NCI-H2227 (cell line): ENCODE measurements at regions not wholly inside any gene's neighbourhood (a gene's known extent, or its start where the extent isn't known, plus 50 kb on each side); places are given as distances from the start of the nearest gene placed in this dataset.
A peak's percentile ranks its signal among the peaks of the same experiment; 100 is the strongest.

Source experiments
- DNase-seq: peaks from one replicate; lab custom pipeline; 2025; ENCODE audit not compliant: unreplicated experiment; lab: John Stamatoyannopoulos, UW

- no peak for DNase-seq
Observed at GRCh38 chr2:144683966-144684365, 164.0 kb upstream of the ZEB2 start.

- no peak for DNase-seq
Observed at GRCh38 chr2:144683107-144683753, 163.3 kb upstream of the ZEB2 start.

GRCh38 chr2:144682248-144682647 lies 162.3 kb upstream of the ZEB2 start:
- DNase-seq = no peak

- DNase-seq = no peak
Observed at GRCh38 chr2:144681389-144681788, 161.5 kb upstream of the ZEB2 start.

GRCh38 chr2:144679942-144680341 lies 160.0 kb upstream of the ZEB2 start:
- peak; percentile 17 for DNase-seq

- no peak for DNase-seq
Observed at GRCh38 chr2:144678736-144679135, 158.8 kb upstream of the ZEB2 start.

GRCh38 chr2:144675731-144676130 lies 155.8 kb upstream of the ZEB2 start:
- no peak for DNase-seq

GRCh38 chr2:144675331-144675730 lies 155.4 kb upstream of the ZEB2 start:
- no peak for DNase-seq

GRCh38 chr2:144674071-144674470 lies 154.2 kb upstream of the ZEB2 start:
- no peak for DNase-seq

- DNase-seq = no peak
Observed at GRCh38 chr2:144673456-144673855, 153.5 kb upstream of the ZEB2 start.

GRCh38 chr2:144671695-144672455 lies 152.0 kb upstream of the ZEB2 start:
- DNase-seq = no peak

- DNase-seq = no peak
Observed at GRCh38 chr2:144670738-144671137, 150.8 kb upstream of the ZEB2 start.

GRCh38 chr2:144670080-144670479 lies 150.2 kb upstream of the ZEB2 start:
- DNase-seq = no peak

- DNase-seq = no peak
Observed at GRCh38 chr2:144669196-144669987, 149.5 kb upstream of the ZEB2 start.

GRCh38 chr2:144668493-144669110 lies 148.7 kb upstream of the ZEB2 start:
- DNase-seq = no peak

GRCh38 chr2:144666032-144666431 lies 146.1 kb upstream of the ZEB2 start:
- DNase-seq = no peak

- DNase-seq = no peak
Observed at GRCh38 chr2:144663207-144663606, 143.3 kb upstream of the ZEB2 start.

GRCh38 chr2:144660518-144661316 lies 140.8 kb upstream of the ZEB2 start:
- no peak for DNase-seq

- DNase-seq = no peak
Observed at GRCh38 chr2:144659731-144660275, 139.9 kb upstream of the ZEB2 start.

GRCh38 chr2:144654523-144654922 lies 134.6 kb upstream of the ZEB2 start:
- DNase-seq = no peak
